ENCODE measurements at regions not wholly inside any gene's neighbourhood (a gene's known extent, or its start where the extent isn't known, plus 50 kb on each side); places are given as distances from the start of the nearest gene placed in this dataset.

DNA sequence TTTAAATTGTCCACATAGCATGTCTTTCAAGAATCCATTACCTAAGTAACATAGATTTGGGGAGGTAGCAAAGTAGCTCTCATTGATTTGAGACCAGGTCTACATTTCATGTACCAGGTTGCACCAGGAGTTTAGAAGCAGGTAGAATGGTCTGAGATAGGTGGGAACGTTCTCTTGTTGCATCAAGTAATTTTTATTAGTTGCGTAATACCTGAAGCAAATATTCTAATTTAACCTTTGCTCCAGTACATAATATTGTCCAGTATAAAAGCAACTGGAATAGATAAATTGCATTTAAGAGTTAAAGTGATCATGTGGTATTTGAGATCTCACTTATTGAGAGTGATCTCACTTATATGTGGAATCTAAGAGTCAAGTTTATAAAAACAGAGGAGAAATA is 597.1 kb upstream of the PRMT6 start:
- Histone ChIP-seq H3K36me3 (replicated peaks; ENCODE audit: insufficient read depth, low read depth) (no peaks in the 10 kb centered on the region), H3K27me3 (no peaks in the 10 kb centered on the region), H4K20me1 (ENCODE audit: insufficient read depth, poor library complexity, severe bottlenecking) (no peaks in the 10 kb centered on the region), H3K9me3 (ENCODE audit: low read depth) (no peaks in the 10 kb centered on the region), H2AFZ (no peak overlapping the region), H3K9me2 (replicated peaks; ENCODE audit: insufficient read depth) (no peaks in the 10 kb centered on the region), H3K4me3 (no peak overlapping the region), H3K4me2 (no peak overlapping the region), H3K4me1 (ENCODE audit: insufficient read depth) (no peaks in the 10 kb centered on the region), H3K27ac (no peak overlapping the region), H3K79me2 (no peaks in the 10 kb centered on the region)
- TF ChIP-seq EZH2 (IDR thresholded peaks at IDR 0.05; ENCODE audit: borderline replicate concordance) (no peak), EZH2phosphoT487 (IDR thresholded peaks at IDR 0.05; ENCODE audit: low read depth, severe bottlenecking, unreplicated experiment) (no peak), CTCF (IDR thresholded peaks at IDR 0.05; ENCODE audit: poor library complexity) (no peak)
- 93% methylated on average over 2 of the region's 2 CpGs for WGBS (ENCODE audit: low lambda C conversion rate, missing lambda C conversion rate)
- DNase-seq (ENCODE audit: low spot score) = no peak

GRCh38 chr1:106465666-106466065 is 590.8 kb upstream of the PRMT6 start:
- no peak overlapping the region for H3K27ac ChIP-seq
- no peaks in the 10 kb centered on the region for H3K4me1 ChIP-seq (ENCODE audit: insufficient read depth)
- H3K9me2 ChIP-seq (replicated peaks; ENCODE audit: insufficient read depth) = no peaks in the 10 kb centered on the region
- 63% methylated on average over 2 of the region's 2 CpGs for WGBS (ENCODE audit: low lambda C conversion rate, missing lambda C conversion rate)
- H2AFZ ChIP-seq = no peak overlapping the region
- H4K20me1 ChIP-seq (ENCODE audit: insufficient read depth, poor library complexity, severe bottlenecking) = no peaks in the 10 kb centered on the region
- H3K36me3 ChIP-seq (replicated peaks; ENCODE audit: insufficient read depth, low read depth) = no peaks in the 10 kb centered on the region
- H3K79me2 ChIP-seq = no peaks in the 10 kb centered on the region
- DNase-seq (ENCODE audit: low spot score) = no peak
- no peak overlapping the region for H3K4me2 ChIP-seq
- no peak for TF ChIP-seq EZH2 (IDR thresholded peaks at IDR 0.05; ENCODE audit: borderline replicate concordance)
- no peak for TF ChIP-seq EZH2phosphoT487 (IDR thresholded peaks at IDR 0.05; ENCODE audit: low read depth, severe bottlenecking, unreplicated experiment)
- TF ChIP-seq CTCF (IDR thresholded peaks at IDR 0.05; ENCODE audit: poor library complexity) = no peak
- H3K27me3 ChIP-seq = no peaks in the 10 kb centered on the region
- H3K9me3 ChIP-seq (ENCODE audit: low read depth) = no peaks in the 10 kb centered on the region
- H3K4me3 ChIP-seq = no peak overlapping the region

GRCh38 chr1:106480629-106481028 is 575.8 kb upstream of the PRMT6 start:
- no peak for TF ChIP-seq EZH2phosphoT487 (IDR thresholded peaks at IDR 0.05; ENCODE audit: low read depth, severe bottlenecking, unreplicated experiment)
- no peak for TF ChIP-seq CTCF (IDR thresholded peaks at IDR 0.05; ENCODE audit: poor library complexity)
- no peak for TF ChIP-seq EZH2 (IDR thresholded peaks at IDR 0.05; ENCODE audit: borderline replicate concordance)
- WGBS (ENCODE audit: low lambda C conversion rate, missing lambda C conversion rate) = 60% methylated on average over 3 of the region's 3 CpGs
- Histone ChIP-seq H3K4me1 (ENCODE audit: insufficient read depth) (no peaks in the 10 kb centered on the region), H3K27ac (no peak overlapping the region), H3K9me2 (replicated peaks; ENCODE audit: insufficient read depth) (no peaks in the 10 kb centered on the region), H3K79me2 (no peaks in the 10 kb centered on the region), H2AFZ (no peak overlapping the region), H4K20me1 (ENCODE audit: insufficient read depth, poor library complexity, severe bottlenecking) (no peaks in the 10 kb centered on the region), H3K9me3 (ENCODE audit: low read depth) (peaks cover 3% of the 10 kb centered on the region), H3K4me2 (no peak overlapping the region), H3K36me3 (replicated peaks; ENCODE audit: insufficient read depth, low read depth) (no peaks in the 10 kb centered on the region), H3K27me3 (no peaks in the 10 kb centered on the region), H3K4me3 (no peak overlapping the region)
- DNase-seq (ENCODE audit: low spot score) = no peak

DNA sequence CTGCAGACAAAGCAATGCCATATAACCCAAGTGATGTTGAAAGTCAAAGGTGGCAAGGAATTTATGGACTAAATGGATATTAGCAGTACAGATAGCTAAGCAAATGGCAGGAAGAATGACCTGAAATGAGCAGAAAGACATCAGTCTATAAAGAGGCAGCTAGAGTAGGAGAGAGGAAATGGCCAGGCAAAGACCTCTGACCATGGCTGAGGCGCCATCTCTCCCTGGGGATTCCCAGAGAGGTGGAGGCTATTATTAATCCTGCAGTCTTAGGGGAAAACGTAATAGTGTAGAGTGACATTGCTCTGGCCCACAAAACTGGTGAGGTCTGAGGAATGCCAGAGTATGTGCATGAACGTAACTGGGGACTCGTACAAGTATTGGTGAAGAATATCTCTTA is 563.6 kb upstream of the PRMT6 start:
- no peaks in the 10 kb centered on the region for H4K20me1 ChIP-seq (ENCODE audit: insufficient read depth, poor library complexity, severe bottlenecking)
- no peaks in the 10 kb centered on the region for H3K4me1 ChIP-seq (ENCODE audit: insufficient read depth)
- H3K27me3 ChIP-seq = no peaks in the 10 kb centered on the region
- no peaks in the 10 kb centered on the region for H3K9me3 ChIP-seq (ENCODE audit: low read depth)
- H3K36me3 ChIP-seq (replicated peaks; ENCODE audit: insufficient read depth, low read depth) = no peaks in the 10 kb centered on the region
- no peak overlapping the region for H2AFZ ChIP-seq
- no peak overlapping the region for H3K4me2 ChIP-seq
- H3K9me2 ChIP-seq (replicated peaks; ENCODE audit: insufficient read depth) = no peaks in the 10 kb centered on the region
- 90% methylated on average over 4 of the region's 4 CpGs for WGBS (ENCODE audit: low lambda C conversion rate, missing lambda C conversion rate)
- TF ChIP-seq EZH2phosphoT487 (IDR thresholded peaks at IDR 0.05; ENCODE audit: low read depth, severe bottlenecking, unreplicated experiment) (no peak), EZH2 (IDR thresholded peaks at IDR 0.05; ENCODE audit: borderline replicate concordance) (no peak), CTCF (IDR thresholded peaks at IDR 0.05; ENCODE audit: poor library complexity) (no peak)
- DNase-seq (ENCODE audit: low spot score) = no peak
- no peak overlapping the region for H3K27ac ChIP-seq
- no peaks in the 10 kb centered on the region for H3K79me2 ChIP-seq
- H3K4me3 ChIP-seq = no peak overlapping the region
